ENCODE measurements at regions not wholly inside any gene's neighbourhood (a gene's known extent, or its start where the extent isn't known, plus 50 kb on each side); places are given as distances from the start of the nearest gene placed in this dataset.
"Not testable (repeated sequence)": the region's sequence is repeated elsewhere in the genome, so short reads cannot be mapped to it uniquely, and the experiment has no call there.

- not testable (repeated sequence) for TF ChIP-seq JUN (IDR thresholded peaks at IDR 0.05; ENCODE audit: borderline replicate concordance, insufficient read depth, insufficient read length, low read depth); POLR2A (IDR thresholded peaks at IDR 0.05; ENCODE audit: low read depth, low read length); CTCF (IDR thresholded peaks at IDR 0.05; ENCODE audit: extremely low read depth in 1 of 2, insufficient read depth in 1 of 2, low read depth in 1 of 2, low read length in 2 of 2); EZH2 (IDR thresholded peaks at IDR 0.05; ENCODE audit: borderline replicate concordance, low read depth, low read length, severe bottlenecking); GATA2 (IDR thresholded peaks at IDR 0.05; ENCODE audit: insufficient read depth, insufficient read length, low read depth, low read length); POLR2AphosphoS5 (IDR thresholded peaks at IDR 0.05; ENCODE audit: insufficient read depth, low read depth, low read length); MAX (IDR thresholded peaks at IDR 0.05; ENCODE audit: insufficient read depth, insufficient read length)
These were observed 171.5 kb downstream of the UNC5CL start for GRCh38 chr6:40867527-40867926.
